VCaP (cell line): ENCODE measurements at regions not wholly inside any gene's neighbourhood (a gene's known extent, or its start where the extent isn't known, plus 50 kb on each side); places are given as distances from the start of the nearest gene placed in this dataset.

Source experiments
- H3K27ac ChIP-seq: fragments of 450-650 bp; 2 replicates; pipeline ENCODE4 v1.5.1; 2017
- TF ChIP-seq, protein P1 (sequence below): fragments of 450-650 bp; conservative IDR thresholded peaks from 2 replicates; pipeline ENCODE4 v1.5.1; 2017; ENCODE audit warnings: mild to moderate bottlenecking, moderate library complexity

DNA sequence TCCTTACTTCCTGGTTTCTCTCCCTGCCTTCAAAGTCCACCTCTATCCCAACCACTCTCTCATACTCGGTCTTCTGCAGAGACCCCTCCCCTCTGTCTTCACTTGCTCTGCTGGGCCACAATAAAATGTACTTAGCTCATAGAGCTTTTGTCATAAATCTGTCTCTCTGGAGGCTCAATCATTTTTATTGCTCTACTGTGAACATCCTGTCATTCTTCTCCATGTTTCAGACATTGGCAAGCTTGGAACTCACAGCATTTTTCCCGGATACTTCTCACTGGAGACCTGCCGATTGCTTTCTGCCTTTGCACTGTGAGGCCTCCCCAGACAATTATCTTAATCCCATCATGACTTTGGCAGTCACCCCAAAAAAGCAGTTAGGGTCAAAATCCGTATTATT is 192.3 kb upstream of the ZMIZ1 start:
- TF ChIP-seq, protein P1, sequence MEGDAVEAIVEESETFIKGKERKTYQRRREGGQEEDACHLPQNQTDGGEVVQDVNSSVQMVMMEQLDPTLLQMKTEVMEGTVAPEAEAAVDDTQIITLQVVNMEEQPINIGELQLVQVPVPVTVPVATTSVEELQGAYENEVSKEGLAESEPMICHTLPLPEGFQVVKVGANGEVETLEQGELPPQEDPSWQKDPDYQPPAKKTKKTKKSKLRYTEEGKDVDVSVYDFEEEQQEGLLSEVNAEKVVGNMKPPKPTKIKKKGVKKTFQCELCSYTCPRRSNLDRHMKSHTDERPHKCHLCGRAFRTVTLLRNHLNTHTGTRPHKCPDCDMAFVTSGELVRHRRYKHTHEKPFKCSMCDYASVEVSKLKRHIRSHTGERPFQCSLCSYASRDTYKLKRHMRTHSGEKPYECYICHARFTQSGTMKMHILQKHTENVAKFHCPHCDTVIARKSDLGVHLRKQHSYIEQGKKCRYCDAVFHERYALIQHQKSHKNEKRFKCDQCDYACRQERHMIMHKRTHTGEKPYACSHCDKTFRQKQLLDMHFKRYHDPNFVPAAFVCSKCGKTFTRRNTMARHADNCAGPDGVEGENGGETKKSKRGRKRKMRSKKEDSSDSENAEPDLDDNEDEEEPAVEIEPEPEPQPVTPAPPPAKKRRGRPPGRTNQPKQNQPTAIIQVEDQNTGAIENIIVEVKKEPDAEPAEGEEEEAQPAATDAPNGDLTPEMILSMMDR = no peak
- H3K27ac ChIP-seq = no peak overlapping the region

DNA sequence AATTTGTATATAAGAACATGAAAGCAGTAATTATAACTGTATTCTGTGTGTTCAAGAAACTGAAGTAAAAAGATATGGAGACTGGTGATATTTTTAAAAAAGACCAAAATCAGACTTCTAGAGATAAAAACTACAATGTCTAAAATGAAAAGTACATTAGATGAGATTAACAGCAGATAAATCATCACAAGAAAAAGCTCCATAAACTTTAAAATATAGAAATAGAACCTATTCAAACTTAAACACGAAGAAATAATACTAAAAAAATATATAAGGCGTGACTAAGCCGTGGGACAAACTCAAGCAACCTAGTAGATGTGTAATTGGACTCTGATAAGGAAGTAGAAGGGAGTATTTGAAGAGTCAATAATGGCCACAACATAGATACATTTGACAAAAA is 189.1 kb upstream of the ZMIZ1 start:
- TF ChIP-seq, protein P1 = no peak
- no peak overlapping the region for H3K27ac ChIP-seq

DNA sequence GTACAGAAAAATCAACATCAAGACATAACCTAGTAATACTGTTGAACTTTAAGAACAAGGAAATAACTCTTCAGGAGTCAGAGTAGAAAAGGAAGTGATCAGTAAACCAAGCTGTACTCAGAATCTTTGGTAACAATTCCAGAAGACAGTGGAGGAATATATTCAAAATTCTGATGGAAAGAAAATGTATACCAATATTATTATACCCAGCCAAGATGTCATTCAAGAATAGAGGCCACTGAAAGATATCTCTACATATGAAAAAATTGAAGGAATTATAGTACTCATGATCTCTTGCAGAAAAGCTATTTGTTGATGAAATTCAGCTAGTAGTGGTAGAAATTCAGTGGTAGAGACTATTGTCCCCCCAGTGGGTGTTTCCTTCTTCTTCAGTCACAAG is 182.6 kb upstream of the ZMIZ1 start:
- no peak overlapping the region for H3K27ac ChIP-seq
- TF ChIP-seq, protein P1 = no peak

DNA sequence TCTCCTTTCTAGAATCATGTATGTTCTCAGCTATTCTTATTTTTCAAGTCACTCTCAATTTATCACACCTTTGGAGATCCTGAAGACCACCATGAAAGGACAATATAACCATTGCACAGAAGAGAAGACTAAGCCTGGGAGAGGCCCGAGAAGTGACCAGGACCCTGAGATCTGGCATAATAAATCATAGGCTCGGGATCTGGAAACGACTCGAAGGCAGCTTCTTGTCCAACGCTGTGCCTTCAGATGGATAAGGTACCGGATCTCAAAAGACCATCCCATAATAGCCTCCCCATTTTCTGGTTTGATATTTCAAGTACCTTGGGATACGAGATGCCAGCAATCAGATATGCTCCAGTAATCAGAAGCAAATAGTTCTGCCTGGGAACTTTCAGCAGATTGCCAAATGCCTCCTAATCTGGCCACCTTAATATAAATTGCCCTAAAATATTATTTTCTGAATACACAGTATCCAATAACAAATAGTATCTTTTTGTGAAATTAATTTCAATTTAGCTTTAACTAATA is 179.2 kb upstream of the ZMIZ1 start:
- TF ChIP-seq, protein P1 = no peak
- H3K27ac ChIP-seq = no peak overlapping the region

DNA sequence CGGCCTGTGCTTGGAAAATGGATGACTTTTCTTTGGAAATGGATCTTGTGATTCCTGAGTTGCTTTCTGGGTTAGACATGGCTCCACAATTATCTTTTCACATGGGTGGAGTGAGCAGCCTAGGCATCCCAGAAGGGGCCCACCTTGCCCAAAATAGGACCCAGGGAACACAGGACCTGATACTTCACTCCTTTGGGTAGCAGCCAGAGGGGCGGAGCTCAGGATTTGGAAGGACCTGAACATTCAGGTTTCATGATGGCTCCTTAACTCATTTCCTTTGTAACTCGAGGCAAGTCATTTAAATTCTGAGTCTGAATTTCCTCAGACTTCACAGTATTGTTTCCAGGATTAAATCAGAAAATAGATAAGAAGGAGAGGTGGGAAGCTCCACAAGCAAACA is 178.3 kb upstream of the ZMIZ1 start:
- TF ChIP-seq, protein P1 = no peak
- no peak overlapping the region for H3K27ac ChIP-seq

DNA sequence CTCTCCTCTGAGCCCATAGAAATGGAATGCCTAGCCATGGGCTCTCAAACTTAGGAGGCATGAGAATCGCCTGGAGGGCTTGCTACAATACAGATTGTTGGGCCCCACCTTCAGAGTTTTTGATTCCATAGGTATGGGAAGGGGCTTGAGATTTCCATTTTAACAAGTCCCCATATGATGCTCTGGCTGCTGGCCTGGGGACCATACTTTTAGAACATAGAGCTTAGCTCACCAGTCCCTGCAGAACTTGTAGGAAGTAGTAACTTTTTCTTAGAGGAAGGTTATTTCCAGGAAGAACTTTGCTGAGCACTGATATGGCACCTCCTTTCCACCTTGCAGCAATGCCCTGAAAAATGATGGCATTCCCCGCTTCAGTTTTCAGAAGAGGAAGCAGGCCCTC is 177.0 kb upstream of the ZMIZ1 start:
- H3K27ac ChIP-seq = no peak overlapping the region
- TF ChIP-seq, protein P1 = no peak

DNA sequence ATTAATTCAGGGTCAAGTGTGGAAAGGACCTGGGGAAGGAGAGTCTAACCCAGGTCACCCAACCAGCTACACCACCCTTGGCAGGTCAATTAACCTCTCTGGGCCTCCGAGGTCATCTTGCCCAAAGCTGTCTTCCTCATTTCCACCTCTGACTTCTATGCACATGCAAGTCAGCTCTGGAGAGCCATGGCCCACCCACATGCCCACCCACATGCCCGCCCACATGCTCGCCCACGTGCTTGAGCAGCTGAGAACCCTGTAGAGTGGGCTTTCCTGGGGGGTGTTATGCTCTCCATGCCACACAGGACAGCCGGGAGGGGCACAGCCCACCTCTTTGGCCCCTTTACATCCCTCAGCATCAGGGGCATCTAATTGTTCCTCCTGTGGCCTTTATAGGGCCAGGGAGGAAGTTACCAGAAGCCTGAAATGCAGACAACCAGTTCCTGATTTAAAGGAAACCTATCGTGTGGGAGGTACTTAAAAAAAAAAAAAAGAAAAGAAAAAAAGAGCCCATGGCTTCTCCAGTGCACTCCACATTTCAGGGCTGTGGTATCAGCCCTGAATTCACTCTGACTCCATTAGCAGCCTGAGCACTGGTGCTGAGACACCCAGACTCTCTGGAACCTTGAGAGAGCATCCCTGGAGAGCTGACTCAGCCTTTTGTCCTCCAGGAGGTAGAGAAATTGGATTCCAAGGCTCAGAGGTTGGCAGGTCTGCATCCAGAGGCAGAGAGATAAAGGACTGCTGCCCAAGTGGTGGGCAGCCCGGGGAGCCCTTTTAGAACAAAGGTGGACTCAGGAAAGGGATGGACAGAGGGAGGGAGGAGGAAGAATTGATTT is 176.2 kb upstream of the ZMIZ1 start:
- no peak overlapping the region for H3K27ac ChIP-seq
- TF ChIP-seq, protein P1 = no peak
